GM19025 (cell line): ENCODE measurements at regions not wholly inside any gene's neighbourhood (a gene's known extent, or its start where the extent isn't known, plus 50 kb on each side); places are given as distances from the start of the nearest gene placed in this dataset.

Source experiments
- ATAC-seq: cut with Tn5 transposase; IDR thresholded peaks from one replicate; pipeline ENCODE4 v1.9.1; 2021; ENCODE audit warnings: mild to moderate bottlenecking, low read depth, moderate library complexity; ENCODE audit not compliant: unreplicated experiment

DNA sequence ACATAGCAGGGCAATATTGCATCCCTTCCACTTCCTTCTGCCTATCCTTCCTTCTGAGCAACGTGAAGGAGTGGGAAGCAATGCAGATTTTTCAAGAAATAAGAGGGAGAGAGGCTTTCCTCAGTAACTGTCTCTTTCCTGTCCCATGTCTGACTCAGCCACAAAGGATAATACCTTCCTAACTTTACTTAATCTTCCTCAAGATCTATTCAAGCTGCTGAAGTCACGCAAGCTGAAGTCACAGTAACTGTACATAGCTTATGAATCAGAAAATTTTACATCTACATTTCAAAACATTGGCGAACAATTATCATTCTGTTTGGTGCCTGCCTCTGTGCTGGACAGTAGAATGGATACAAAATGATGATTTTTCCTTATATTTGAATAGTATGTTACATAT, 86.4 kb upstream of the POU3F2 start:
- no peak for ATAC-seq

GRCh38 chr6:98759459-98759858, 74.9 kb upstream of the POU3F2 start:
- ATAC-seq: no peak

DNA sequence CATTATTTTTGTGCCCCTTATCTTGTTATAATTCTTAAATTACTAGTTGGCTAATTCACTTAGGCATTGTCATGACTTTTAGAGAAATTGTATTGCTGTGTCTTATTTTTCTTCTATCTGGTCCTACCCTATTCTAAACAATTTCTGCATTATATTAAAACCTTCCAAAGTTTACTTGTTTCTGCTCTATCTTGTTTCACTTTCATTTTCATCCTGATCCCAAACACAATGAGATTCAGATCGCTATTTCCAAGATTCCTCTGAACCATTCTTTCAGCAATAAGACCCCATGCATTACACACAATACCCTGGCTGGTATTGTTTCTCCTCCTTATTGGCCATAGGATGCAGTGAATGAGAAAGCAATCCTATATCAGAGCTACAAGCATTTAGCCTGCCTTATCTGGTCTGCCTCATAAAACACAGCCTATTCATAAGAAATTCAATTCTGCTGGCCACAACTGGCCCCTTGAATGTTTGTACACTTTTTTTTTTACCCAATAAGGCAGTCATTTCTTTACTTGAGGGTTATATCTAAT, 69.9 kb upstream of the POU3F2 start:
- ATAC-seq: no peak

DNA sequence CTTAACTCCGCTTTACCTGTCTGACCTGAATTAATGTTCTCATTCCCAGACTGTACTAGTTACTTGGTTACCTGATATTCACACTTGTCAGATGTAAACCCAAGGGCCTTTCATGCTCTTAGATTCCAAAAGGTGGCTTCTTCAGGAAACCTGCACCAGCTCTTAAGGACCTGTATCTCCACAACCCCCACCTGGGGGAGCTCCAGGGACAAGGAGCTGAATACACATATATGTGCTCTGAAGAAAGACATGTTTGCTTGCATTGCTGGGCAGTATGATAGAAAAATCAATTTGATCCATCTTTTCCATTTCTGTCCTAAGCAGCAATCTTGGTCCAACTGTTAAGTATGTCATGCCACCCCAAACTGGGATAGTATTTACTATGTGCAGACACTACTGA, 64.8 kb upstream of the POU3F2 start:
- ATAC-seq: no peak

- ATAC-seq: no peak
Measured at GRCh38 chr6:98775205-98775604, 59.2 kb upstream of the POU3F2 start.

- peak; percentile 99 for ATAC-seq
Measured at GRCh38 chr6:98777762-98778161, 56.6 kb upstream of the POU3F2 start.

DNA sequence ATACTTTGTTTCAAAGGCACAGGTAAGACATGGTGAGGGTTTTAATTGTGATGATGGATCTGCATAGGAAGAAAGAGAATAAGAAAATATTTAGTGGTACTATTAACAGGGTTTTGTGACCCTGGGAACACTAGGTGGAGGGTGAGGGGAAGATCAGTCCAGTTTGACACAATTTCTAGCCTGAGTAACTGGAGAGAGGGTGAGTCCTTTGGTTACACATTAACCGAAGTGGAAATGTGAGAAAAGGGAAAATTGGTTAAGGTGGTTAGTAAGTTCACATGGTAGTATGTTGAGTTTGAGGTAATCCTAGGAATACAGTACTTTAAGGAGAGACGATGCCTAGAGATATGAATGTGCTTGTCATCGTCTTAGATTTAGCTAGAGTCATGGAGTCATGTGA, 54.8 kb upstream of the POU3F2 start:
- no peak for ATAC-seq

- ATAC-seq: no peak
Measured at GRCh38 chr6:98782772-98783171, 51.6 kb upstream of the POU3F2 start.

- ATAC-seq: no peak
Measured at GRCh38 chr6:98783578-98783977, 50.8 kb upstream of the POU3F2 start.
